Suprapubic skin (tissue), 3 donors: ENCODE measurements at regions not wholly inside any gene's neighbourhood (a gene's known extent, or its start where the extent isn't known, plus 50 kb on each side); places are given as distances from the start of the nearest gene placed in this dataset.

Experiments
- POLR2A ChIP-seq, 2 donors: fragments of 450-650 bp; IDR thresholded peaks; one replicate each; pipeline ENCODE4 v1.6.1; 2017; ENCODE audit warnings: antibody characterized with exemption in 2 of 2, mild to moderate bottlenecking in 2 of 2, moderate library complexity in 2 of 2
- TF ChIP-seq, protein P1 (sequence below), 2 donors: fragments of 200-600 bp in 1 of 2; fragments of 450-650 bp in 1 of 2; sonication (generic) in 1 of 2; IDR thresholded peaks; one replicate each; pipeline ENCODE4 v1.5.1; 2016 to 2019; ENCODE audit warnings: antibody characterized with exemption in 2 of 2, mild to moderate bottlenecking in 1 of 2, moderate library complexity in 1 of 2

DNA sequence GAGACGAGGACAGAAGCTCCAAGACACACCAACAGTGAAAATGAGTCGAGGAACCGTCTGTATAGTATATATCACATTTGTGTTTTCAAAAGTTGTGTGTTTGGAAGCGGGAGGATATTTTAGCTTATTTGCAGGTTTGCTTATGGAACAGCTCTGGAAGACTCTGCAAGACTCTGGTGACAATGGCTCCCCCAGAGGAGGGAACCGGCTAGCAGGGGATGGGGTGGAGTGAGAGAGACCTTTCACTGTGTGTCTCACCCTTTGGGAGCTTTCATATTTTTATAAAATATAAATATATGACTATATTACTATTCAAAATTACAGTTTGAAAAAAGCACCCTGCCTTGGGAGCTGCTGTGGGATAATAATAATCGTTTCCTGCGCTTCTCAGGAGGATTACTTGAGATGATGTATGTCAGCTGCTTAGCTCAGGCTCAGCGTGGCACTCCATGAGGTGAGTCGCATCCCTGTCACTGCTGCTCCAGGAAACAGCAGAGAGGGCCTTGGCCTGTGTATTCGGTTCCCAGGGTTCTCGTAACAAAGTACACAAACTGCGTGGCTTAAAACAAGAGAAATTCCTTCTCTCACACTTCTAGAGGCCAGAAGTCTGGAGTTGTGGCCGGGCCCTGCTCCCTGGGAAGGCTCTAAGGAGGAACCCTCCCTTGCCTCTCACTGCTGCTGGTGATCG, 183.9 kb downstream of the FAM43A start:
- TF ChIP-seq POLR2A (IDR thresholded peaks at IDR 0.05): no peak
- TF ChIP-seq, protein P1, sequence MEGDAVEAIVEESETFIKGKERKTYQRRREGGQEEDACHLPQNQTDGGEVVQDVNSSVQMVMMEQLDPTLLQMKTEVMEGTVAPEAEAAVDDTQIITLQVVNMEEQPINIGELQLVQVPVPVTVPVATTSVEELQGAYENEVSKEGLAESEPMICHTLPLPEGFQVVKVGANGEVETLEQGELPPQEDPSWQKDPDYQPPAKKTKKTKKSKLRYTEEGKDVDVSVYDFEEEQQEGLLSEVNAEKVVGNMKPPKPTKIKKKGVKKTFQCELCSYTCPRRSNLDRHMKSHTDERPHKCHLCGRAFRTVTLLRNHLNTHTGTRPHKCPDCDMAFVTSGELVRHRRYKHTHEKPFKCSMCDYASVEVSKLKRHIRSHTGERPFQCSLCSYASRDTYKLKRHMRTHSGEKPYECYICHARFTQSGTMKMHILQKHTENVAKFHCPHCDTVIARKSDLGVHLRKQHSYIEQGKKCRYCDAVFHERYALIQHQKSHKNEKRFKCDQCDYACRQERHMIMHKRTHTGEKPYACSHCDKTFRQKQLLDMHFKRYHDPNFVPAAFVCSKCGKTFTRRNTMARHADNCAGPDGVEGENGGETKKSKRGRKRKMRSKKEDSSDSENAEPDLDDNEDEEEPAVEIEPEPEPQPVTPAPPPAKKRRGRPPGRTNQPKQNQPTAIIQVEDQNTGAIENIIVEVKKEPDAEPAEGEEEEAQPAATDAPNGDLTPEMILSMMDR (IDR thresholded peaks at IDR 0.05): no peak
